HFF-Myc (cell line): ENCODE measurements at regions not wholly inside any gene's neighbourhood (a gene's known extent, or its start where the extent isn't known, plus 50 kb on each side); places are given as distances from the start of the nearest gene placed in this dataset.

Source experiments
- DNase-seq: peaks from one replicate; pipeline ENCODE4 v3.0.0-alpha.2; 2011; ENCODE audit warnings: low read depth; ENCODE audit errors: extremely low read depth
- H3K4me3 ChIP-seq: replicated peaks from 2 replicates; pipeline ENCODE4 v1.5.1; 2011; ENCODE audit warnings: low read depth, mild to moderate bottlenecking, control low read depth, low read length
- CTCF ChIP-seq: IDR thresholded peaks from 2 replicates; pipeline ENCODE4 v1.5.1; 2012; ENCODE audit warnings: mild to moderate bottlenecking, low read depth, low read length, control low read depth; ENCODE audit errors: missing control alignments

- no peak overlapping the region for H3K4me3 ChIP-seq
- no peak for TF ChIP-seq CTCF
- DNase-seq, result no peak
Observed at GRCh38 chr3:193085655-193086054, 155.4 kb upstream of the PLAAT1 start.

GRCh38 chr3:193086681-193087080 lies 154.3 kb upstream of the PLAAT1 start:
- TF ChIP-seq CTCF, result no peak
- H3K4me3 ChIP-seq, result no peak overlapping the region
- no peak for DNase-seq

GRCh38 chr3:193087336-193087735 lies 153.7 kb upstream of the PLAAT1 start:
- no peak for DNase-seq
- no peak overlapping the region for H3K4me3 ChIP-seq
- no peak for TF ChIP-seq CTCF

GRCh38 chr3:193095366-193095765 lies 145.7 kb upstream of the PLAAT1 start:
- no peak overlapping the region for H3K4me3 ChIP-seq
- no peak for TF ChIP-seq CTCF
- no peak for DNase-seq

- H3K4me3 ChIP-seq, result no peak overlapping the region
- DNase-seq, result no peak
- TF ChIP-seq CTCF, result no peak
Observed at GRCh38 chr3:193096076-193096475, 144.9 kb upstream of the PLAAT1 start.

- no peak overlapping the region for H3K4me3 ChIP-seq
- TF ChIP-seq CTCF, result no peak
- DNase-seq, result no peak
Observed at GRCh38 chr3:193114431-193115340, 126.3 kb upstream of the PLAAT1 start.
